K562 (cell line): ENCODE measurements at regions not wholly inside any gene's neighbourhood (a gene's known extent, or its start where the extent isn't known, plus 50 kb on each side); places are given as distances from the start of the nearest gene placed in this dataset.

Source experiments
- ESRRB ChIP-seq: fragments of 250-450 bp; sonication (Bioruptor Pico); IDR thresholded peaks from 2 replicates; pipeline ENCODE4 v1.5.0; 2020; ENCODE audit warnings: mild to moderate bottlenecking, moderate library complexity, borderline replicate concordance
- HDAC1 ChIP-seq, 2 experiments: fragments of 450-650 bp; IDR thresholded peaks; 2 replicates each; pipeline ENCODE4 v1.6.1; 2016 to 2017; ENCODE audit warnings: inconsistent platforms in 1 of 2, mild to moderate bottlenecking in 1 of 2, moderate library complexity in 1 of 2
- HDAC3 ChIP-seq: fragments of 450-650 bp; IDR thresholded peaks from 2 replicates; pipeline ENCODE4 v1.6.1; 2018; ENCODE audit warnings: borderline replicate concordance, mild to moderate bottlenecking, moderate library complexity; ENCODE audit not compliant: partially characterized antibody
- JUND ChIP-seq, 2 experiments: IDR thresholded peaks; 2 replicates in 1 of 2; 3 replicates in 1 of 2; pipeline ENCODE4 v1.6.1; 2011; ENCODE audit warnings: borderline replicate concordance in 2 of 2, low read depth in 2 of 2, low read length in 2 of 2, improper control_type of control experiment in 1 of 2, missing biosample characterization in 1 of 2, missing genetic modification characterization in 1 of 2, missing genetic modification reagents in 1 of 2
- ZNF175 ChIP-seq: fragments of 200-800 bp; sonication (Bioruptor generic); IDR thresholded peaks from 2 replicates; pipeline ENCODE4 v1.6.1; 2016; ENCODE audit warnings: low read depth, mild to moderate bottlenecking, missing genetic modification characterization, missing compliant biosample characterization
- TF ChIP-seq, protein P1 (sequence below): conservative IDR thresholded peaks from 2 replicates; pipeline ENCODE4 v1.6.1; 2011; ENCODE audit warnings: low read depth, mild to moderate bottlenecking, low read length; ENCODE audit not compliant: control insufficient read depth
- TF ChIP-seq, protein P2 (sequence below): fragments of 450-650 bp; formaldehyde crosslinking; IDR thresholded peaks from 2 replicates; pipeline ENCODE4 v1.4.0; 2020; ENCODE audit warnings: mild to moderate bottlenecking, moderate library complexity

DNA sequence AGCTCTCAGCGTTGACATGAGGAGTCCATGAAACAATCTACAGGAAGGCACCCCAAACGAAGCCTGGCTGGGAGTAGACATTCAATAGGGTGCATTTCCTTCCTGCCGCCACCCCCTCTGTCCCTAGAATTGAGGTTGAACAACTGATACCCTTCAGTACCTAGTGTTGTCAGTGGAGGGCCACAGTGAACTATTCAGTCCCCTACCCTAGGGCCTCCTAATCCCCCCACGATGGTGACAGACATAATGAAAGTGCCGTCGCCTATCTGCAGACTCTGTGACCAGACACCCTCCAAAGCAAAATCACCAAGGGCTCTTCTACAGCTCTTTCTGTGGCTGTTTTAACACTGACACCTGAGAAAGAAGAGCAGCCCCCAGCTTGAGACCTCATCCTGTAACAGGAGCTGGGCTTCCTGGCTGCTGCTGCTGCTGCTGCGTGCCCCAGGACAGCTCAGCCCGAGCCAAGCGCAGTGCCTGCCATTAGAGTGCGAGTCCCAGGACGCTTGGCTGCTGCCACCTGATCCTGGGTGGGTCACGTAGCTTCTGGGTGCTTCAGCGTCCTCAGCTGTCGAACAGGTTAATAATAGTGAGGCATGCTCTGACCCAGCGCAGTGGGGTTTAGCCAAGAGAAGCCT, 183.0 kb downstream of the ZBTB18 start (continued):
- TF ChIP-seq, protein P1, sequence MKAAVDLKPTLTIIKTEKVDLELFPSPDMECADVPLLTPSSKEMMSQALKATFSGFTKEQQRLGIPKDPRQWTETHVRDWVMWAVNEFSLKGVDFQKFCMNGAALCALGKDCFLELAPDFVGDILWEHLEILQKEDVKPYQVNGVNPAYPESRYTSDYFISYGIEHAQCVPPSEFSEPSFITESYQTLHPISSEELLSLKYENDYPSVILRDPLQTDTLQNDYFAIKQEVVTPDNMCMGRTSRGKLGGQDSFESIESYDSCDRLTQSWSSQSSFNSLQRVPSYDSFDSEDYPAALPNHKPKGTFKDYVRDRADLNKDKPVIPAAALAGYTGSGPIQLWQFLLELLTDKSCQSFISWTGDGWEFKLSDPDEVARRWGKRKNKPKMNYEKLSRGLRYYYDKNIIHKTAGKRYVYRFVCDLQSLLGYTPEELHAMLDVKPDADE, result no peak
- no peak for TF ChIP-seq HDAC1 (IDR thresholded peaks at IDR 0.05)
- TF ChIP-seq, protein P2, sequence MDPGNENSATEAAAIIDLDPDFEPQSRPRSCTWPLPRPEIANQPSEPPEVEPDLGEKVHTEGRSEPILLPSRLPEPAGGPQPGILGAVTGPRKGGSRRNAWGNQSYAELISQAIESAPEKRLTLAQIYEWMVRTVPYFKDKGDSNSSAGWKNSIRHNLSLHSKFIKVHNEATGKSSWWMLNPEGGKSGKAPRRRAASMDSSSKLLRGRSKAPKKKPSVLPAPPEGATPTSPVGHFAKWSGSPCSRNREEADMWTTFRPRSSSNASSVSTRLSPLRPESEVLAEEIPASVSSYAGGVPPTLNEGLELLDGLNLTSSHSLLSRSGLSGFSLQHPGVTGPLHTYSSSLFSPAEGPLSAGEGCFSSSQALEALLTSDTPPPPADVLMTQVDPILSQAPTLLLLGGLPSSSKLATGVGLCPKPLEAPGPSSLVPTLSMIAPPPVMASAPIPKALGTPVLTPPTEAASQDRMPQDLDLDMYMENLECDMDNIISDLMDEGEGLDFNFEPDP, result no peak
- no peak for TF ChIP-seq ZNF175 (CRISPR knock-in tag)
- no peak for TF ChIP-seq JUND (IDR thresholded peaks at IDR 0.05; ENCODE audit: borderline replicate concordance, low read depth, low read length)
- no peak for TF ChIP-seq JUND (tag; IDR thresholded peaks at IDR 0.05; ENCODE audit: borderline replicate concordance, low read depth, low read length)
- TF ChIP-seq ESRRB (CRISPR knock-in tag), result no peak
- TF ChIP-seq HDAC3, result no peak
